RWPE2 (cell line): ENCODE measurements at regions not wholly inside any gene's neighbourhood (a gene's known extent, or its start where the extent isn't known, plus 50 kb on each side); places are given as distances from the start of the nearest gene placed in this dataset.

Experiments
- ATAC-seq: fragments of 200-7000 bp; cut with Tn5 transposase; 3 replicates; pipeline ENCODE4 v1.9.1; 2021; ENCODE audit warnings: low read depth
- DNase-seq: peaks from one replicate; pipeline ENCODE4 v3.0.0-alpha.2; 2020; ENCODE audit warnings: low spot score
- H3K27ac ChIP-seq: fragments of 450-650 bp; 2 replicates; pipeline ENCODE4 v1.5.1; 2017; ENCODE audit warnings: mild to moderate bottlenecking; ENCODE audit not compliant: poor library complexity, severe bottlenecking
- H3K27me3 ChIP-seq: fragments of 250-450 bp; sonication (Bioruptor Pico); 2 replicates; pipeline ENCODE4 v1.5.1; 2021; ENCODE audit warnings: mild to moderate bottlenecking, moderate library complexity; ENCODE audit not compliant: insufficient read depth, poor library complexity, severe bottlenecking
- H3K36me3 ChIP-seq: fragments of 250-450 bp; sonication (Bioruptor Pico); 2 replicates; pipeline ENCODE4 v1.5.1; 2020; ENCODE audit warnings: low read depth, mild to moderate bottlenecking, moderate library complexity
- H3K4me1 ChIP-seq: fragments of 250-450 bp; sonication (Bioruptor Pico); 2 replicates; pipeline ENCODE4 v1.5.1; 2021; ENCODE audit warnings: mild to moderate bottlenecking, moderate library complexity; ENCODE audit not compliant: insufficient read depth, poor library complexity, severe bottlenecking
- H3K4me3 ChIP-seq: fragments of 250-450 bp; sonication (Bioruptor Pico); 2 replicates; pipeline ENCODE4 v1.5.1; 2021; ENCODE audit warnings: mild to moderate bottlenecking, moderate library complexity; ENCODE audit not compliant: severe bottlenecking
- H3K9me3 ChIP-seq: fragments of 250-450 bp; sonication (Bioruptor Pico); 2 replicates; pipeline ENCODE4 v1.5.1; 2021; ENCODE audit warnings: mild to moderate bottlenecking, moderate library complexity; ENCODE audit not compliant: severe bottlenecking
- CTCF ChIP-seq: fragments of 450-650 bp; IDR thresholded peaks from one replicate; pipeline ENCODE4 v1.5.1; 2017; ENCODE audit warnings: mild to moderate bottlenecking, moderate library complexity; ENCODE audit not compliant: poor library complexity, severe bottlenecking

GRCh38 chr9:13707612-13708576 lies 428.4 kb upstream of the MPDZ start:
- no peak overlapping the region for H3K4me3 ChIP-seq
- H3K27me3 ChIP-seq, result no peaks in the 10 kb centered on the region
- H3K27ac ChIP-seq, result peak overlapping the region; percentile 7
- DNase-seq (no peak), ATAC-seq (peak; percentile 73)
- TF ChIP-seq CTCF, result no peak
- H3K36me3 ChIP-seq, result no peaks in the 10 kb centered on the region
- no peaks in the 10 kb centered on the region for H3K9me3 ChIP-seq
- peaks cover 9% of the 10 kb centered on the region for H3K4me1 ChIP-seq

GRCh38 chr9:13705918-13706317 lies 426.4 kb upstream of the MPDZ start:
- ATAC-seq, result no peak
- Histone ChIP-seq H3K4me3 (no peak overlapping the region), H3K27me3 (no peaks in the 10 kb centered on the region), H3K36me3 (no peaks in the 10 kb centered on the region), H3K9me3 (no peaks in the 10 kb centered on the region), H3K27ac (no peak overlapping the region), H3K4me1 (peaks cover 9% of the 10 kb centered on the region)
- TF ChIP-seq CTCF, result no peak
- DNase-seq, result no peak

GRCh38 chr9:13705373-13705772 lies 425.9 kb upstream of the MPDZ start:
- no peaks in the 10 kb centered on the region for H3K36me3 ChIP-seq
- peaks cover 9% of the 10 kb centered on the region for H3K4me1 ChIP-seq
- no peak for DNase-seq
- no peak overlapping the region for H3K27ac ChIP-seq
- no peak for TF ChIP-seq CTCF
- H3K4me3 ChIP-seq, result no peak overlapping the region
- no peaks in the 10 kb centered on the region for H3K27me3 ChIP-seq
- ATAC-seq, result no peak
- H3K9me3 ChIP-seq, result no peaks in the 10 kb centered on the region

GRCh38 chr9:13690595-13690994 lies 411.1 kb upstream of the MPDZ start:
- Histone ChIP-seq H3K4me1 (peaks cover 7% of the 10 kb centered on the region), H3K4me3 (no peak overlapping the region), H3K9me3 (no peaks in the 10 kb centered on the region), H3K27me3 (no peaks in the 10 kb centered on the region), H3K36me3 (no peaks in the 10 kb centered on the region), H3K27ac (no peak overlapping the region)
- peak; percentile 51; the same call in 1 of the 3 replicates for ATAC-seq
- DNase-seq, result no peak
- TF ChIP-seq CTCF, result no peak

GRCh38 chr9:13689925-13690324 lies 410.4 kb upstream of the MPDZ start:
- TF ChIP-seq CTCF, result no peak
- H3K27ac ChIP-seq, result no peak overlapping the region
- H3K9me3 ChIP-seq, result no peaks in the 10 kb centered on the region
- H3K4me3 ChIP-seq, result no peak overlapping the region
- H3K36me3 ChIP-seq, result no peaks in the 10 kb centered on the region
- no peaks in the 10 kb centered on the region for H3K27me3 ChIP-seq
- ATAC-seq (no peak), DNase-seq (no peak)
- peaks cover 7% of the 10 kb centered on the region for H3K4me1 ChIP-seq
